Activated naive CD4-positive, alpha-beta T cell treated with anti-CD3 and anti-CD28 coated beads, Interleukin-2, amount 10 ng/mL, durations not matched to agents 7 days and 5 days (primary cell): ENCODE measurements at regions not wholly inside any gene's neighbourhood (a gene's known extent, or its start where the extent isn't known, plus 50 kb on each side); places are given as distances from the start of the nearest gene placed in this dataset.

Experiments used
- CTCF ChIA-PET: fragments of 350-600 bp; sonication (Branson Sonifier 250); formaldehyde crosslinking; loops from one replicate; lab custom pipeline; 2021; ENCODE audit warnings: antibody characterized with exemption; lab: Charles Lee
- DNase-seq: peaks from one replicate; pipeline ENCODE4 v3.0.0-alpha.2; 2020
- H3K27ac Mint-ChIP-seq: one replicate; pipeline ENCODE4 v1.8.0; 2021; ENCODE audit warnings: mild to moderate bottlenecking, moderate library complexity, mixed read lengths
- H3K27me3 Mint-ChIP-seq: one replicate; pipeline ENCODE4 v1.8.0; 2021; ENCODE audit warnings: mild to moderate bottlenecking, mixed read lengths
- H3K36me3 Mint-ChIP-seq: one replicate; pipeline ENCODE4 v1.8.0; 2021; ENCODE audit warnings: mixed read lengths
- H3K4me1 Mint-ChIP-seq: one replicate; pipeline ENCODE4 v1.8.0; 2021; ENCODE audit warnings: mixed read lengths
- H3K4me3 Mint-ChIP-seq: one replicate; pipeline ENCODE4 v1.8.0; 2021; ENCODE audit warnings: mild to moderate bottlenecking, moderate library complexity, mixed read lengths
- H3K9me3 Mint-ChIP-seq: one replicate; pipeline ENCODE4 v1.8.0; 2021; ENCODE audit warnings: mixed read lengths

GRCh38 chr7:69147631-69148030 lies 450.6 kb upstream of the AUTS2 start:
- no peaks in the 10 kb centered on the region for H3K27me3 Mint-ChIP-seq
- no peaks in the 10 kb centered on the region for H3K36me3 Mint-ChIP-seq
- no peak overlapping the region for H3K27ac Mint-ChIP-seq
- H3K4me3 Mint-ChIP-seq, result no peak overlapping the region
- CTCF ChIA-PET, result no interaction called here
- H3K9me3 Mint-ChIP-seq, result peaks cover 22% of the 10 kb centered on the region
- no peak for DNase-seq
- no peaks in the 10 kb centered on the region for H3K4me1 Mint-ChIP-seq

- no peaks in the 10 kb centered on the region for H3K27me3 Mint-ChIP-seq
- no peaks in the 10 kb centered on the region for H3K4me1 Mint-ChIP-seq
- DNase-seq, result no peak
- CTCF ChIA-PET, result no interaction called here
- no peak overlapping the region for H3K4me3 Mint-ChIP-seq
- peaks cover 24% of the 10 kb centered on the region for H3K9me3 Mint-ChIP-seq
- H3K36me3 Mint-ChIP-seq, result no peaks in the 10 kb centered on the region
- no peak overlapping the region for H3K27ac Mint-ChIP-seq
Observed at GRCh38 chr7:69149804-69150782, 448.2 kb upstream of the AUTS2 start.

DNA sequence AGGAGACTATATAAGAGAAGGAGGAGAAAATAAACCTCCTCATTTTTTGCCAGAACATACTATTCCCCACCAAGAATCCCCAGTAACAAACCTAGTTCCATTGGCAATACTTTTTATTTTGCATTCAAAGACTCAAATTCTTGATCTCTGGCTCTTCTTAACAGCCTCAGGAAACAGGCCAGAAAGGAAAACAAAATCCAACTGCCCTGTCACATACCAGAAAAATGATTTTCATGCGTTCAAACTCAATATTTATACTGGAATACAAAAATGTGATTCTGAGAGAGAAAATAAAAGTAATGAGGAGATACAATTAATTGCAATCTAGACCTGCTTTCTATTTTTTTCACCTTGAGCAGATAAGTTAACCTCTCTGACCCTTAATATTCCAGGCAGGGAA lies 435.9 kb upstream of the AUTS2 start:
- Mint-ChIP-seq H3K9me3 (peaks cover 13% of the 10 kb centered on the region), H3K4me3 (no peak overlapping the region), H3K27me3 (no peaks in the 10 kb centered on the region), H3K36me3 (no peaks in the 10 kb centered on the region), H3K27ac (no peak overlapping the region), H3K4me1 (no peaks in the 10 kb centered on the region)
- DNase-seq, result no peak
- CTCF ChIA-PET, result no interaction called here

DNA sequence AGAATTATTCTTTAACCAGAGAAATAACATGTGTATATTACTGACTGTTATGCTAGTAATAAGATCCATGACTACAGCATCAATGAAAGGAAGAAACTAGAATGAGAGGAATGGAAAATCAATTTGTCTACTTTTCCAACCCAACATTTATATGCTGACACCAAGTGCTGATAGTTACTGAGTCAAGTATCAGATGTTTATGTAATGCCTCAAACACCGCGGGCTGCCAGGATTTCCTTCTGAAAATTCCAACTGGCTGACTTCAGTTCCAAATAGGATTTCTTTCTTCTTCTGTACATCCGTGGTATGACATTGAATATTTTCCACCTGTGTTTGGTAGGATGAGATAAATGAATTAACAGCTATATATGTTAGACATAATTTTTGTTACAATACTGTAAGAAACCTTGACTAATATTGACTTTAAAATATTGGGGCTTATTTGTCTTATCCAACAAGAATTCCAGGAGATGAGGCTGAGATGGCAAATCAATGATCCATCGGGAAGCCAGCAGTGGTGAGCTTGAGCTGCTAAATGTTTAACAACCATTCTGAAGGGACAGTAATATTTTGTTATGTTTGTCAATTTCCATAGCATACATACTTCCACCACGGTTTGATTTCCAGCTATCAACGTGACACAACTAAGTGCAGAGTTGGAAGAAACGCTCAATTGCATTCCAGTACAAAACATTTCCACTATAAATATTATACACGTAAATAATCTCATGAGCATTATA lies 435.2 kb upstream of the AUTS2 start:
- no peak overlapping the region for H3K4me3 Mint-ChIP-seq
- DNase-seq, result no peak
- H3K36me3 Mint-ChIP-seq, result no peaks in the 10 kb centered on the region
- H3K27ac Mint-ChIP-seq, result no peak overlapping the region
- CTCF ChIA-PET, result no interaction called here
- peaks cover 14% of the 10 kb centered on the region for H3K9me3 Mint-ChIP-seq
- no peaks in the 10 kb centered on the region for H3K27me3 Mint-ChIP-seq
- no peaks in the 10 kb centered on the region for H3K4me1 Mint-ChIP-seq

DNA sequence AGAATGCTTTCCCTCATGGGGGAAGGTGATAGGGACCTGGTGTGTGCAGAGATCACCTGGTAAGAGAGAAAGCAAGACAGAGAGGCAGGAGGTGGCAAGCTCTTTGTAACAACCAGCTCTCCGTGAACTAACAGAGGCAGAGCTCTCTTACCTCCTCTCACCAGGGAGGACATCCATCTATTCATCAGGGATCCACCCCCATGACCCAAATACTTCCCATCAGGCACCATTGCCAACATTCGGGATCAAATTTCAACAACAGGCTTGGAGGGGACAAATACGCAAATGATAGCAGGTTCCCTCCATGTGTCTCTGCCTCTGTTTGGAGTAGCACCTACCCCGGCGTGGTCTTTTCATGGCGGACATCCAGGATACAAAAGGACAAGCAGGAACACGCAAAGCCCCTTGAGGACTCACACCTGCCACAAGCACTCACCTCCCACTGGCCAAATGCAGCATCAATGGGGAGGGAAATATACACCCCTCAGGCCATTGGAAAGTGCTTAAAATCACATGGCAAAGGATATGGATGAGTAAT lies 431.2 kb upstream of the AUTS2 start:
- no peaks in the 10 kb centered on the region for H3K4me1 Mint-ChIP-seq
- H3K4me3 Mint-ChIP-seq, result no peak overlapping the region
- CTCF ChIA-PET, result no interaction called here
- no peaks in the 10 kb centered on the region for H3K36me3 Mint-ChIP-seq
- no peaks in the 10 kb centered on the region for H3K27me3 Mint-ChIP-seq
- H3K9me3 Mint-ChIP-seq, result peaks cover 12% of the 10 kb centered on the region
- H3K27ac Mint-ChIP-seq, result no peak overlapping the region
- DNase-seq, result no peak

GRCh38 chr7:69169386-69169785 lies 428.9 kb upstream of the AUTS2 start:
- DNase-seq, result no peak
- no peaks in the 10 kb centered on the region for H3K27me3 Mint-ChIP-seq
- CTCF ChIA-PET, result no interaction called here
- no peak overlapping the region for H3K27ac Mint-ChIP-seq
- H3K4me1 Mint-ChIP-seq, result no peaks in the 10 kb centered on the region
- peaks cover 10% of the 10 kb centered on the region for H3K9me3 Mint-ChIP-seq
- H3K4me3 Mint-ChIP-seq, result no peak overlapping the region
- no peaks in the 10 kb centered on the region for H3K36me3 Mint-ChIP-seq

DNA sequence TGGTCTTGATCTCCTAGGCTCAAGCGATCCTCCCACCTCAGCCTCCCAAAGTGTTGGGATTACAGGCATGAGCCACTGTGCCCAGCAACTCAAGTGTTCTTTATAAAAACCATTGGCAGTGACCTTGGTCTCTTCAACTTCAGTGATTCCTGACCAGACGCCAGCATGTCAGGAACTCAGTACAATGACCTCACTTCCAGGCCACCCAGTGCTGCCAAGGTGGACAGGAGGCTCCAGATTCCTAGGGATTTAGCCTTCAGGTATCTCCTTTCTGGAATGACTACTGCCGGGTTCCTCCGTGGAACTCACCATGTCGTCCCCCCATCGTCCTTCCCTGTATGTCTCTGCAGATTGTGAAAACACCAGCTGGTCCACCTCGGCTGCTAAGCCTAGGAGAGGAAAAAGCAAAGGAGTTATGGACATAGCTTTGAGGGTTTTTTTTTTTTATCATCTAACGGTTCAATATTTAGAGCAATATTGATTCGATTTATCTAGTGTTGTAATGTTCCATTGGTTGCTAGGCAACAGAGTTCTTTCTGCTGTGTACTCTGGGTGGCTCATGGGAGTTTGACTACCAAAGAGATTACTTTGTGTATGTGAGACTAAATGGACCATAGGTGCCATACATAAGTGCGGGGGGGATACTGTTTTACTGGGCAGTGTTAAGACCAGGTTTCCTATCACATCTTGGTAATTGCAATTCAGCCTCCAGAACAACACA lies 425.8 kb upstream of the AUTS2 start:
- DNase-seq, result no peak
- H3K4me3 Mint-ChIP-seq, result no peak overlapping the region
- CTCF ChIA-PET, result no interaction called here
- peaks cover 13% of the 10 kb centered on the region for H3K9me3 Mint-ChIP-seq
- H3K4me1 Mint-ChIP-seq, result no peaks in the 10 kb centered on the region
- no peaks in the 10 kb centered on the region for H3K36me3 Mint-ChIP-seq
- H3K27ac Mint-ChIP-seq, result no peak overlapping the region
- no peaks in the 10 kb centered on the region for H3K27me3 Mint-ChIP-seq

DNA sequence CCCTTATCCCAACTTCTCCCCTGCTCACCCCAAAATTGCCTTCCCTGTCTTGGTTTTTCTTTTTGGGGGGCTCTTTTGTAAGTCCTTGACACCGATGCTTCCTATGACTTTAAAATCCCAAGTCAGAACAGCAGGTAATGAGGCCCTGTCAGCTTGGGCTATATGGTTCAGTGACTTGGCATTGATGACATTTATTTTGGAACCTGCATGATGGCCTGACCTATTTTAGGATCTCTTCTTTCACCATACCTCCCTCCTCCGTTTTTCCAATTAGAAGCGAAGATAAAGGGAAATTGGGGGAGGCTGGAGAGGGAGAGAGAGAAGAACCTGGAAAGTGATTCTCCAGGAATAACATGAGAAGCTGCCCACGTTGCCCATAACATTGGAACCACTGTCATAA lies 424.9 kb upstream of the AUTS2 start:
- Mint-ChIP-seq H3K4me1 (no peaks in the 10 kb centered on the region), H3K36me3 (no peaks in the 10 kb centered on the region), H3K9me3 (peaks cover 12% of the 10 kb centered on the region), H3K27ac (no peak overlapping the region), H3K27me3 (no peaks in the 10 kb centered on the region), H3K4me3 (no peak overlapping the region)
- CTCF ChIA-PET, result no interaction called here
- DNase-seq, result no peak

DNA sequence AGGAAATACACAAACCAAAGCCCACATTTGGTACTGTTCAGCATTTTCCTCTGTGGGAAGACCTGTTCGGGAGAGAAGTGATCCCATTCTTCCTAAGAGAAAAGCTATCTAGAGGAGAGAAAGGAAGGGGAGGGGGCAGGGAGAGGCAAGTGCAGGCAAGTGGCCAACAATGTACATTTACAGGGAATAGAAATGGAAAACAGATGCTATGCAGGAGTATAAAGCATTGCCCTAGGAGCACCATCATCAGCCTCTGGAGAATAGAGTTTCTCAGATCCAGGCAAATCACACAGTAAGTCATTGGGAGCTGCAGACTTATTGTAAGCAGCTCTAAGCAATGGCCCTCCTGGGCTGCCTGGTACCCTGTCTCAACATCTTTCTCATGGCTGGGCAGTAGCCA lies 424.4 kb upstream of the AUTS2 start:
- peaks cover 12% of the 10 kb centered on the region for H3K9me3 Mint-ChIP-seq
- no peak for DNase-seq
- H3K27me3 Mint-ChIP-seq, result no peaks in the 10 kb centered on the region
- no peak overlapping the region for H3K27ac Mint-ChIP-seq
- CTCF ChIA-PET, result no interaction called here
- no peak overlapping the region for H3K4me3 Mint-ChIP-seq
- H3K4me1 Mint-ChIP-seq, result no peaks in the 10 kb centered on the region
- H3K36me3 Mint-ChIP-seq, result no peaks in the 10 kb centered on the region

DNA sequence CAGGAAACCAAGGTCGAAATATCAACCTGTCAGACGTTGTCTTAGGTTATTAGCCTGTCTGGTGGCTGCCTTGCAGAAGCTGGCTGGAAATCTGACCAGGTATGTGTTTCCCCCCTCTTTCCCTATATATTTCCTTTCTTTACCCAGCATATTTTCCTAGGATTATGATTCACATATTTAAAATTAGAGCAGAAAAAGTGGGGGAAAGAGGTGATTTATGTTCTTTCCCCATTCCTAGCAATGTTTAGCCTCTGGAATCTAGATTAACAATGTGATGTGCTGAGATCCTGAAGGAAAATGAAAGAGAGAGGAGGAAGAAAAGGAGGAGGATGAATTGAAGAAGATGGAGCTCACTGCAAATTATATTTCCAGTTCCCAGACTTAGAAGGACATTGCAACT lies 421.4 kb upstream of the AUTS2 start:
- Mint-ChIP-seq H3K9me3 (peaks cover 11% of the 10 kb centered on the region), H3K36me3 (no peaks in the 10 kb centered on the region), H3K27ac (no peak overlapping the region), H3K4me3 (no peak overlapping the region), H3K27me3 (no peaks in the 10 kb centered on the region), H3K4me1 (no peaks in the 10 kb centered on the region)
- DNase-seq, result no peak
- CTCF ChIA-PET, result no interaction called here

GRCh38 chr7:69177461-69177861 lies 420.8 kb upstream of the AUTS2 start:
- H3K27ac Mint-ChIP-seq, result no peak overlapping the region
- H3K27me3 Mint-ChIP-seq, result no peaks in the 10 kb centered on the region
- peaks cover 2% of the 10 kb centered on the region for H3K4me1 Mint-ChIP-seq
- no peak overlapping the region for H3K4me3 Mint-ChIP-seq
- no peak for DNase-seq
- peaks cover 11% of the 10 kb centered on the region for H3K9me3 Mint-ChIP-seq
- CTCF ChIA-PET, result no interaction called here
- H3K36me3 Mint-ChIP-seq, result no peaks in the 10 kb centered on the region

- Mint-ChIP-seq H3K4me3 (no peak overlapping the region), H3K4me1 (peaks cover 7% of the 10 kb centered on the region), H3K27ac (no peak overlapping the region), H3K36me3 (no peaks in the 10 kb centered on the region), H3K9me3 (peaks cover 13% of the 10 kb centered on the region), H3K27me3 (no peaks in the 10 kb centered on the region)
- CTCF ChIA-PET, result no interaction called here
- no peak for DNase-seq
Observed at GRCh38 chr7:69177941-69178494, 420.3 kb upstream of the AUTS2 start.

DNA sequence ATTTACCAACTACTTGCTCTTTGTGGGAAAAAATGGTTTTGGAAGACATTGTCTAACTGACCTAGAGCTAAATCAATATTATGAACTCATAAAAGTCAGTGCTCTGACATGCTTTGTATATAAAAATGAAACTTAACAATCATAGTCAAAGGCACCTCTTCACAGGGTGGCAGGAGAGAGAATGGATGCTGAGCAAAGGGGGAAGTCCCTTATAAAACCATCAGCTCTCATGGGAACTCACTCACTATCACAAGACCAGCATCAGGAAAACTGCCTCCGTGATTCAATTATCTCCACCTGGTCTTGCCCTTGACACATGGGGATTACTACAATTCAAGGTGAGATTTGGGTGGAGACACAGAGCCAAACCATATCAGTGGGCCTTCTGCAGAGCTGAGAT lies 417.6 kb upstream of the AUTS2 start:
- Mint-ChIP-seq H3K27ac (no peak overlapping the region), H3K4me3 (no peak overlapping the region), H3K9me3 (peaks cover 11% of the 10 kb centered on the region), H3K36me3 (no peaks in the 10 kb centered on the region), H3K4me1 (peaks cover 13% of the 10 kb centered on the region), H3K27me3 (no peaks in the 10 kb centered on the region)
- no peak for DNase-seq
- CTCF ChIA-PET, result no interaction called here
